SK-N-SH (cell line): ENCODE measurements at regions not wholly inside any gene's neighbourhood (a gene's known extent, or its start where the extent isn't known, plus 50 kb on each side); places are given as distances from the start of the nearest gene placed in this dataset.

ENCODE experiments used
- CTCF ChIP-seq: fragments of 200-600 bp; sonication (generic); IDR thresholded peaks from 2 replicates; pipeline ENCODE4 v1.6.1; 2017; ENCODE audit warnings: antibody characterized with exemption, mild to moderate bottlenecking, moderate library complexity
- ELF1 ChIP-seq: IDR thresholded peaks from 2 replicates; pipeline ENCODE4 v1.4.0; 2012
- MXI1 ChIP-seq: IDR thresholded peaks from 2 replicates; pipeline ENCODE4 v1.6.1; 2012; ENCODE audit warnings: mild to moderate bottlenecking, low read depth, low read length, improper control_type of control experiment
- POLR2AphosphoS5 ChIP-seq: IDR thresholded peaks from 2 replicates; pipeline ENCODE4 v1.6.1; 2012; ENCODE audit warnings: low read depth, low read length
- SIN3A ChIP-seq: IDR thresholded peaks from 2 replicates; pipeline ENCODE4 v1.6.1; 2012; ENCODE audit warnings: low read depth, mild to moderate bottlenecking, low read length, moderate library complexity, borderline replicate concordance
- SMC3 ChIP-seq: IDR thresholded peaks from 2 replicates; pipeline ENCODE4 v1.6.1; 2012; ENCODE audit warnings: low read depth, low read length, improper control_type of control experiment
- YY1 ChIP-seq: IDR thresholded peaks from 2 replicates; pipeline ENCODE4 v1.4.0; 2012; ENCODE audit warnings: low read depth, mild to moderate bottlenecking

GRCh38 chr2:7672685-7673071 is 755.5 kb downstream of the RNF144A start:
- TF ChIP-seq CTCF (no peak), POLR2AphosphoS5 (no peak), YY1 (no peak), SIN3A (no peak), SMC3 (no peak), ELF1 (no peak), MXI1 (no peak)
